ENCODE measurements at regions not wholly inside any gene's neighbourhood (a gene's known extent, or its start where the extent isn't known, plus 50 kb on each side); places are given as distances from the start of the nearest gene placed in this dataset.

- TF ChIP-seq CTCF (IDR thresholded peaks at IDR 0.05), result no peak
- no peak for TF ChIP-seq POLR2A (IDR thresholded peaks at IDR 0.05)
Measured at GRCh38 chr5:152170350-152170749, 234.7 kb downstream of the NMUR2 start.

All from right lobe of liver (tissue), 4 donors.